PC-3 (cell line): ENCODE measurements at regions not wholly inside any gene's neighbourhood (a gene's known extent, or its start where the extent isn't known, plus 50 kb on each side); places are given as distances from the start of the nearest gene placed in this dataset.

Experiments used
- ATAC-seq: fragments of 200-7000 bp; cut with Tn5 transposase; 2 replicates; pipeline ENCODE4 v1.9.1; 2020; ENCODE audit warnings: mild to moderate bottlenecking, moderate library complexity
- BruUV-seq: library from RNA; stranded (reverse); fragments of 400-500 nt; replicated peaks from 2 replicates; lab custom pipeline; 2021; lab: Mats Ljungman, UMichigan
- CTCF ChIA-PET: fragments of 300-600 bp; sonication (Branson Sonifier 250); formaldehyde crosslinking; loops from one replicate; lab custom pipeline; 2022; ENCODE audit warnings: antibody characterized with exemption; lab: Charles Lee
- POLR2A ChIA-PET: fragments of 300-600 bp; sonication (Branson Sonifier 250); formaldehyde crosslinking; loops from one replicate; lab custom pipeline; 2022; ENCODE audit warnings: antibody characterized with exemption; ENCODE audit not compliant: unreplicated experiment; lab: Charles Lee
- DNase-seq: peaks from one replicate; pipeline ENCODE4 v3.0.0-alpha.2; 2015
- H2AFZ ChIP-seq: fragments of 300-600 bp; sonication (generic); 2 replicates; pipeline ENCODE4 v1.6.0; 2016; ENCODE audit warnings: antibody characterized with exemption, low read length
- H3F3A ChIP-seq: fragments of 300-600 bp; sonication (generic); one replicate; pipeline ENCODE4 v1.6.0; 2017; ENCODE audit warnings: antibody characterized with exemption, low read length, control low read depth, mild to moderate bottlenecking; ENCODE audit not compliant: unreplicated experiment
- H3K27ac ChIP-seq: fragments of 300-600 bp; sonication (generic); 2 replicates; pipeline ENCODE4 v1.5.1; 2016; ENCODE audit warnings: mild to moderate bottlenecking, low read length
- H3K27me3 ChIP-seq: fragments of 300-600 bp; sonication (generic); 2 replicates; pipeline ENCODE4 v1.6.1; 2016; ENCODE audit warnings: low read length, mixed read lengths
- H3K36me3 ChIP-seq: fragments of 300-600 bp; sonication (generic); 2 replicates; pipeline ENCODE4 v1.6.1; 2016; ENCODE audit warnings: low read depth, mixed run types, low read length, mixed read lengths
- H3K4me1 ChIP-seq: fragments of 300-600 bp; sonication (generic); 2 replicates; pipeline ENCODE4 v1.5.1; 2016; ENCODE audit warnings: low read length; ENCODE audit not compliant: insufficient read depth
- H3K4me2 ChIP-seq: fragments of 300-600 bp; sonication (generic); 2 replicates; pipeline ENCODE4 v1.6.0; 2016; ENCODE audit warnings: low read length
- H3K4me3 ChIP-seq: fragments of 300-600 bp; sonication (generic); 2 replicates; pipeline ENCODE4 v1.5.1; 2016; ENCODE audit warnings: mild to moderate bottlenecking, low read length, mixed read lengths
- H3K79me2 ChIP-seq: fragments of 300-600 bp; sonication (generic); 2 replicates; pipeline ENCODE4 v1.6.1; 2017; ENCODE audit warnings: low read length, mixed read lengths
- H3K9ac ChIP-seq: fragments of 300-600 bp; sonication (generic); 2 replicates; pipeline ENCODE4 v1.6.0; 2016; ENCODE audit warnings: mild to moderate bottlenecking, low read length
- H3K9me2 ChIP-seq: fragments of 300-600 bp; sonication (generic); replicated peaks from 2 replicates; pipeline ENCODE4 v1.6.1; 2016; ENCODE audit warnings: mixed run types, low read length, mixed read lengths
- H3K9me3 ChIP-seq: fragments of 300-600 bp; sonication (generic); 2 replicates; pipeline ENCODE4 v1.6.1; 2016; ENCODE audit warnings: low read length, mixed read lengths
- H4K20me1 ChIP-seq: fragments of 300-600 bp; sonication (generic); 2 replicates; pipeline ENCODE4 v1.6.1; 2016; ENCODE audit warnings: low read length, mixed read lengths
- CTCF ChIP-seq: fragments of 300-600 bp; sonication (generic); conservative IDR thresholded peaks from 2 replicates; pipeline ENCODE4 v1.5.1; 2017; ENCODE audit warnings: antibody characterized with exemption, low read depth, mild to moderate bottlenecking, low read length
- EZH2 ChIP-seq: fragments of 300-600 bp; sonication (generic); IDR thresholded peaks from one replicate; pipeline ENCODE4 v1.6.1; 2017; ENCODE audit warnings: antibody characterized with exemption, mild to moderate bottlenecking, low read length; ENCODE audit not compliant: unreplicated experiment
- EZH2phosphoT487 ChIP-seq: fragments of 300-600 bp; sonication (generic); IDR thresholded peaks from 2 replicates; pipeline ENCODE4 v1.6.1; 2018; ENCODE audit warnings: mild to moderate bottlenecking, antibody characterized with exemption, low read length, borderline replicate concordance
- intact Hi-C: fragments of 100-400 bp; cut with micrococcal nuclease; formaldehyde crosslinking; loops from 2 replicates; pipeline ENCODE4 v1.9.0; 2023

GRCh38 chr12:17264603-17265002, 658.6 kb upstream of the LMO3 start:
- DNase-seq = no peak
- no TSS peak for BruUV-seq
- Histone ChIP-seq H3K36me3 (no peaks in the 10 kb centered on the region), H3K27me3 (no peaks in the 10 kb centered on the region), H3F3A (no peaks in the 10 kb centered on the region), H3K27ac (no peak overlapping the region), H2AFZ (no peak overlapping the region), H3K4me1 (no peaks in the 10 kb centered on the region), H3K9ac (no peak overlapping the region), H3K9me2 (no peaks in the 10 kb centered on the region), H3K4me3 (no peak overlapping the region), H4K20me1 (no peaks in the 10 kb centered on the region), H3K9me3 (no peaks in the 10 kb centered on the region), H3K79me2 (no peaks in the 10 kb centered on the region), H3K4me2 (no peak overlapping the region)
- intact Hi-C loops = no loop called here
- no peak for ATAC-seq
- TF ChIP-seq EZH2 = no peak
- no peak for TF ChIP-seq EZH2phosphoT487
- no peak for TF ChIP-seq CTCF
- ChIA-PET POLR2A (no interaction called here), CTCF (no interaction called here)

- BruUV-seq = no TSS peak
- no peak overlapping the region for H3K4me3 ChIP-seq
- no peaks in the 10 kb centered on the region for H3K36me3 ChIP-seq
- DNase-seq = no peak
- ChIA-PET POLR2A (no interaction called here), CTCF (no interaction called here)
- no peaks in the 10 kb centered on the region for H3K79me2 ChIP-seq
- H3F3A ChIP-seq = no peaks in the 10 kb centered on the region
- no peak for ATAC-seq
- TF ChIP-seq CTCF (no peak), EZH2 (no peak), EZH2phosphoT487 (no peak)
- H3K9me3 ChIP-seq = no peaks in the 10 kb centered on the region
- H3K27me3 ChIP-seq = no peaks in the 10 kb centered on the region
- no peaks in the 10 kb centered on the region for H3K4me1 ChIP-seq
- intact Hi-C loops = no loop called here
- H3K9ac ChIP-seq = no peak overlapping the region
- H3K4me2 ChIP-seq = no peak overlapping the region
- no peaks in the 10 kb centered on the region for H3K9me2 ChIP-seq
- H3K27ac ChIP-seq = no peak overlapping the region
- no peaks in the 10 kb centered on the region for H4K20me1 ChIP-seq
- H2AFZ ChIP-seq = no peak overlapping the region
These were observed 633.9 kb upstream of the LMO3 start for GRCh38 chr12:17239874-17240273.

GRCh38 chr12:17235996-17236395, 630.0 kb upstream of the LMO3 start:
- Histone ChIP-seq H3K4me3 (no peak overlapping the region), H2AFZ (no peak overlapping the region), H3K27me3 (no peaks in the 10 kb centered on the region), H3K9me2 (no peaks in the 10 kb centered on the region), H3K27ac (no peak overlapping the region), H3K36me3 (no peaks in the 10 kb centered on the region), H3K4me2 (no peak overlapping the region), H3F3A (no peaks in the 10 kb centered on the region), H3K9ac (no peak overlapping the region), H4K20me1 (no peaks in the 10 kb centered on the region), H3K79me2 (no peaks in the 10 kb centered on the region), H3K4me1 (no peaks in the 10 kb centered on the region), H3K9me3 (no peaks in the 10 kb centered on the region)
- TF ChIP-seq CTCF (no peak), EZH2phosphoT487 (no peak), EZH2 (no peak)
- POLR2A ChIA-PET = no interaction called here
- no TSS peak for BruUV-seq
- DNase-seq (no peak), ATAC-seq (no peak)
- CTCF ChIA-PET = no interaction called here
- intact Hi-C loops = no loop called here
